GM23248 (cell line): ENCODE measurements at regions not wholly inside any gene's neighbourhood (a gene's known extent, or its start where the extent isn't known, plus 50 kb on each side); places are given as distances from the start of the nearest gene placed in this dataset.

ENCODE experiments used
- EZH2 ChIP-seq: fragments of 200-600 bp; sonication (generic); IDR thresholded peaks from 2 replicates; pipeline ENCODE4 v1.6.1; 2018; ENCODE audit warnings: antibody characterized with exemption, mild to moderate bottlenecking; ENCODE audit not compliant: insufficient read depth, poor library complexity, severe bottlenecking
- EZH2phosphoT487 ChIP-seq: fragments of 200-600 bp; sonication (generic); IDR thresholded peaks from 2 replicates; pipeline ENCODE4 v1.6.1; 2018; ENCODE audit warnings: antibody characterized with exemption, moderate library complexity, mild to moderate bottlenecking, low read depth; ENCODE audit not compliant: insufficient read depth

DNA sequence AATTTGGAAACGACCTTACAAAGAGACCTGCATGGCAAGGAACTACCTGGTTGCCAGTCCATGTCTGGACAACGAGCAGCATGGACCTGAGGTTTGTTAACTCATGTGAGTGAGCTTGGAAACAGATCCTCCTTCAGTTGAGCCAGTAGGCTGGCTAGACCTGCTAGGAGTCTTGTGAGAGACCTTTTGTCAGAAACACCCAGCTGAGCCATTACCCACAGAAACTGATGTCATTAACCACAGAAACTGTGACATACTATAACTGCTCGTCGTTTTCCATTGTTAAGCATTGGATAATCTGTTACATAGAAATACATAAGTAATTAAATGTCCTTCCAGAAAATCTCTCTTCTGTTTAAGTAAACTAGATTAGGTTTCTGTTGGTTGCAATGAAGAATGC, 211.1 kb upstream of the C21orf91 start:
- TF ChIP-seq EZH2phosphoT487 (no peak), EZH2 (no peak)
